Activated CD8-positive, alpha-beta memory T cell treated with anti-CD3 and anti-CD28 coated beads, Interleukin-2, amount 50 U/mL, for 1 hour (primary cell): ENCODE measurements at regions not wholly inside any gene's neighbourhood (a gene's known extent, or its start where the extent isn't known, plus 50 kb on each side); places are given as distances from the start of the nearest gene placed in this dataset.
"Not testable (repeated sequence)": the region's sequence is repeated elsewhere in the genome, so short reads cannot be mapped to it uniquely, and the experiment has no call there.

Source experiments
- DNase-seq: peaks from one replicate; pipeline ENCODE4 v3.0.0-alpha.2; 2020; ENCODE audit errors: extremely low read depth

DNA sequence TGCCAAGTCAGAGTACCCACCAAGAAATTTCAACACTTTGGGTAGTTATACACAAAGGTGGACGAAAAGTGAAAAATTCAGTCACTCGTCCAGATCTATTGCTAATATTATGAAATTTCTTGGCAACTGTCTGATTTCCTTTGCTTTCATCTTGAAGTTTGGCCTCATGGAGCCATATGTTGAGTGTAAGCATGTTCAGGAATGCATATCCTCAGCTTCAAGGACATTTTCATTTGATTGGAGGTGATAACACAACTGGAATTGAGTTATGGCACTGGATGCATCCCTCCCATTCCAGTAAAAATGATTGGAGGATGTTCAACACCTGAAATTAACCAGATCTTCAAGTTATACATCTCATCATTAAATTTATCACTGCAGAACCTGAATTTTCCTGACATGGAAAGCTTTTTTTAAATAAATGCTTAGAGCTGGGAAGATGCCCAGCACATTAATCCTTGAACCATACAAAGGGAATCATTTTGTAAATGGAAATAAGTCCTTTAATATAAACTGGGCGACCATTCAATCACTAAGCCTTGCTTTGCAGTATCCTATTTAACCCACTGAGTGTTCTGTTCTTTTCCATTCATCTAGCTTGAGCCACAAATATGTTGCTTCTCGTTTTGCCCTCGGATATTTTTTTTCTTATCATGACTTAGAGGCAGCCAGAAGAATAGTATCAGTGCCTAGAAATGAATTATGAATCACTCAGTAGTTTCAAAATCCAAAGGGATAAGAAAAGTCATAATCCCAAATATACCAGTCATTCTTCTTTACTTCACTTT, 273.7 kb upstream of the PIK3R1 start:
- DNase-seq, result no peak

DNA sequence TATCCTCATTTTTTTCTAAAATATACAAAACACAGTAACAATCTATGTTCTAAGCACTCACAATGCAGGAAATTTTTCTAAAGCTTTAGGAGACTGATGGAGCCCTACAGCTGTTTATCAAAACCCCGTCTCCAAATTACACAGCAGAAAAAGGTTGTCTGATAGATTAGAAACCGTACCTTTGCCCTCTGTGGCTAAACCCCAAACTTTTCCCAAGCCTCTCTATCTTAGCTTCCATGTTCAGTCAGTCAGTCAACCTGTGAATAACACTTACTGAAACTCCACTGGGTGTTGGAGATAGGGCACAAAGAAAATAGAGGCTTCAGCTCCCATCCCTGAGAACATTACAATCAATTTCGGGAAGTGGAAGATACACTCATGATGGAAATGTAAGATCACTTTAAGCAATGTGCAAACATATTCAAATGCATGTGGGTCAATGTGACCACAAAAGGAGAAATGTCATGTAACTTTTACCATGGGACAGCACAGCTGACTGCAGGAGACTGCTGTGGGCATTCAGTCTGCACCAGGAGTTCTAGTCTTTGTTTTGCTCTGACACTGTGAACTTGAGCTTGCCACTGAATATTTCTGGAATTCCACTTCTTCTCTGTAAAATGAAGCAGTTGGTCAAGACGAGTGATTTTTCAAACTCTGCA, 279.5 kb upstream of the PIK3R1 start:
- no peak for DNase-seq

DNA sequence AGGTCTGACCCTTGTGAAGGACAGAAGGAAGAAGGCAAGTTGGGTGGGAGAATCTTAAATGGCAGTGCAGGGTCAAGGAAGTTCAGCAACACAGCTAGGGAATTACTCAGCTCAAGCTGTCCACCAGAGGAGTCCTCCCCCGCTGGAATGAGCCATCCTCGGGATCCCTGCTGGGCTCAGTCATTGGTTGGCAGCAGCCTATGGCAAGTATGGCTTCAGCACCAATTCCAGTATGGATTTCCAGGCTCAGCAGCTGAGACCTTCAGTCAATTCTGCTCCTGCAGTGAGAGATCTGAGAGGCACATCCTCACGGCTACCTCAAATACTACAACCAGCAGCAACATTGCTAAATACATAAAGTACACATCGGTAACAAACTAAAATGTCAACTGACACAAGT, 280.6 kb upstream of the PIK3R1 start:
- DNase-seq, result no peak

DNA sequence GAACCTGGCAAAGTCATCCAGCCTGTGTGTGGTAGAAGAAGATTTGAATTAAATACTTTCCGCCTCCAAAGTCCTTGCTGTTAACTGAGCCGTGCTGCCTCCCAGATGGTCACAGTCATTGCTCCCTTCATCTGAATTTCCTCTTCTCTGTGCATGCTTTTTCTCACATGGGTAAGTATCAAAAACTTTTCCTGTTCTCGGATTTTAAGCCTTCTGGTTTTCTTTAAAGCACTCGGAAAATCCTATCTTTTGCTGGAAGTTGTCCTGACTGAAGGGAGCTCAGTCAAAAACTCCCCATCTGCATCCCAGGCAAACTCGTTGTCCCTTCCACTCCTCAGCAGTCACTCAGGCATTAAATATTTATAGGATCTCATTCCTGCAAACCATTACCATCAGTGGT, 290.0 kb upstream of the PIK3R1 start:
- no peak for DNase-seq

DNA sequence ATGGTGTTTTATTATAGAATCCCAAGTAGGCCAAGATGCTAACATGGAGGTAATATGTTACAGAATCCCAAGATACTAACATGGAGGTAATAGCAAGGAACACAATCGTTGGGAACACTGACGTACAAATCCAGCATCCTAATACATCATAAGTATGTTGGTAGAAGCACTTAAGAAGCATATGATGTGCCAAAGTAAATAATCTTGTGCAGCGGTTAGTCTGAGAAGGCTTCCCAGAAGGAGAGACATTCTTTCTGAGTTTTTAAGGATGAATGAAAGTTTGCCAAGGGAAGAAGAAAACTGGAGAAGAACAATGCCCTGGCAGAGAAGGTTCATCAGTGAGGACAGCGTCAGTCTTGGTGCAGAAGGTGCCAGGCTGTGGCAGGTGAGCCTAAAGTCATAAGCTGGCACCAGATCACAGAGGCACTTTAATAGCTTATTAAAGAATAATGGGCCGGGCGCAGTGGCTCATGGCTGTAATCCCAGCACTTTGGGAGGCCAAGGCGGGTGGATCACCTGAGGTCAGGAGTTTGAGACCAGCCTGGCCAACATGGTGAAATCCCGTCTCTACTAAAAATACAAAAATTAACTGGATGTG, 294.5 kb upstream of the PIK3R1 start:
- no peak for DNase-seq

DNA sequence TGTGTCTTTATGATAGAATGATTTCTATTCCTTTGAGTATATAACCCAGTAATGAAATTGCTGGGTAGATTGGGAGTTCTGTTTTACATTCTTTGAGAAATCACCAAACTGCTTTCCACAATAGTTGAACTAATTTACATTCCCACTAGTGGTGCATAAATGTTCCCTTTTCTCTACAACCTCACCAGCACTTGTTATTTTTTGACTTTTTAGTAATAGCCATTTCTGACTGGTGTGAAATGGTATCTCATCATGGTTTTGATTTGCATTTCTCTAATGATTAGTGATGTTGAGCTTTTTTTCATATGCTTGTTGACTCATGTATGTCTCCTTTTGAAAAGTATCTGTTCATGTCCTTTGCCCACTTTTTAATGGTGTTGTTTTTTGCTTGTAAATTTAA, 296.0 kb upstream of the PIK3R1 start:
- not testable (repeated sequence) for DNase-seq

DNA sequence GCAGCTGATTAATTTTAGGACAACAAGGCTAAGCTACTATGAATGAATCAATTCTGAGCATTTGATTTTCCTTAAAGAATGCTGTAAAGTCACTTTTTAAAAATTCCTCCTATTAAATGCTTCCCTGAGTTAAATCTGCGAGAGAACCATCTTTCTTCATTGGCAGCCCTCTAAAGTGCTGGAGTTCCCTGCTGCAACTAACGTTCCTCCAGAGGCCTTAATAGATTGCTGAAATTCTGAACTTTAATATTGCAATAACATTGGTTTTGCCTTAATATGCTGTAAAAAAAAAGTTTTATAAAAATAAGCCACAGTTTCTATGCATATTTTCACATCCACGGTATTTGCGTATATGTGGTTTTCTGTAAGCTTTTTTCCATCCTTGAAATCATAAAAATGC, 298.0 kb upstream of the PIK3R1 start:
- DNase-seq, result no peak

DNA sequence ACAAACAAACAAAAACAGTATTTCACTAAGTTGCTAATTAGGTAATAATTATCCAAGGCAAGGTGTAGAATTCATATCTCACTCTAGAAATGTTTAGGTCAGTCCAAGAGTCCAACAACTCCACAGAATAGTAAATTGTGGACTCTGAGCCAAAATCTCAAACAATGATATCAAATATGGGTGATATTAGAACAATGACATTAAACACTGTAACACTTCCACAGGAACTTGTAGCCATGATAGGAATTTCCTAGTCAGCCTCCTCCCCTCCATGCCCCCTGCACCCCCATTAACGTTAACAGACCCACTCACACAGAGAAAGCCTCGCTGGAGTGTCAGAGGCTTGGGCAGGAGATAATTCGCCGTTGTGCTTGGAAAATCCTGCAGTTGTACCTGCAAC, 305.0 kb upstream of the PIK3R1 start:
- DNase-seq, result no peak

DNA sequence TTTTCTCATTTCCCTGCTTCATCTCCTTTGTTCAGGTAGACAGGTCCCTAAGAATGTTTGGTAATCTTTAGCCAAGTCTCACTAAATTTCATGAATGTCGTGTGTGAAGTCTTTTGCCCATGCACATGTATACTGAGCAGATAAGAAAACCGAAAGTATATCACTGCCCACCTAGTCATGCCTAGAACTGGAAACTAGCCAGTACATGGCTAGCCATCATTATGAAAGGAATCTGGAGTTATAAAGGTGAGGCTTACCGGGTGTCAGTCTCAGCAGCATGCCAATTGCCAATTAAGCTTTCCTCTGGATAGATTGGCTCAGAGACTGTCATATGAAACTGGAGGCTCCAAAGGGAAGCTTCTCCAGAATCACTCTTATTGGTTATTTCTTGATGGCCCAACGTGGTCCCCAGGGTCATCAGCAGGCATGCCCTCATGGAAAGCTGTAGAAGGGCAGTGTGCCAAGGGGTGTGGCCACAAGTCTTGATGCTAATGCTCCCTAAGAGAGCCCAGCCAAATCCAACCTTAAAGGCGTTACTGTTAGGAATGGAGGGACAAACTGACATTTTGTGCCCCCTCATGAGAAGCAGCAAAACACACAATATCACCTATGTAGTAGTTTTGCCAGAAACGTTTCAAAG, 307.3 kb upstream of the PIK3R1 start:
- no peak for DNase-seq

DNA sequence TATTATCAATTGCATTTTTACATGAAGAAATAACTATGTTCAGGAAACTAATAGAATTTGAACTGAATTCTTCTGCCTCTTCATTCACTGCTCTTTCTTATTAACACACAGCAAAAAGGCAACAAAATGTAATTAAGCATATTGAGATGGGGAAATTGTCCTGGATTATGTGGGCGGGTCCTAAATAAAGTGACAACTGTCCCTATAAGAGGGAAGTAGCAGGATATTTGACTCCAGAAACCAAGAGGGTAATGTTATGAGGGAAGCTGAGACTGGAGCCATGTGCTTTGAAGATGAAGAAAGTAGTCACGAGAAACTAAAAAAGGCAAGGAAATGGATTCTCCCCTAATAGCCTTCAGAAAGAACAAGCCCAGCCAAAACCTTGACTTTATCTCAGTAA, 311.2 kb upstream of the PIK3R1 start:
- DNase-seq, result no peak

DNA sequence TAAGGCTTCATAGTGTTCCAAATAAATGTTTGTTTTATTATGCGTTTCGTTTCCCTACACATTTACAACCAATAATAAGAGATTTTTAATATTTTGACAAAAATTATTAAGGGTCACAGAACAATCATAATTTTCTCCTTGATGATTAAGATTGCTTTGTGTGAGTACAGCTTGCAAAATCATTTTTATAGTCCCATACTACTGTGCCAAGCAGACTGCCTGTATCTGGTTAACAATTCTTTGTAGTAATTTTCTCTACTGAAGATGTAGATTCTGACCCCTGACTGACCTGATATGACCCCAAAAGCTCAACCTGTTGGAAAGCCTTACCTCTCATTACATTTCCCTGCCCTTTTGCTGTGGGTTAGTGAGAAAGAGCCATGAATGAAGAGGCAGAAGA, 311.9 kb upstream of the PIK3R1 start:
- DNase-seq, result no peak

DNA sequence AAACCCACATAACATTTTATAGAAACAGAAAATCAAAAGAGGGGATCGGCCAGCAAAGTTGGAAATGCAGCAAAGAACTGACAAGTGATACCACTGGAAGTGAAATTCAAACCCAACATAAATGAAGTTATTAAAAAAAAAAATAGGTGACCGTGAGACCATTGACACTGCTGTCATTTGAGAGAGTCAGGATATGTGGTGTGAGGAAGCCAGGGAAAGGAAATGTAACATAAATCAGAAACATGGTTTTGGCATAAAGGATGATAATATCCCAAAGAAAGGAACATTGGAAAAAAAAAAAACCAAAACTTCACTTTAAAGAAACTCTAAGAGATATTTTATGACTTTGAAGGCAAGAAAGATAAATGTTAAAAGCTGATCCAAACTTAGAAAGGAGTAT, 312.4 kb upstream of the PIK3R1 start:
- no peak for DNase-seq

DNA sequence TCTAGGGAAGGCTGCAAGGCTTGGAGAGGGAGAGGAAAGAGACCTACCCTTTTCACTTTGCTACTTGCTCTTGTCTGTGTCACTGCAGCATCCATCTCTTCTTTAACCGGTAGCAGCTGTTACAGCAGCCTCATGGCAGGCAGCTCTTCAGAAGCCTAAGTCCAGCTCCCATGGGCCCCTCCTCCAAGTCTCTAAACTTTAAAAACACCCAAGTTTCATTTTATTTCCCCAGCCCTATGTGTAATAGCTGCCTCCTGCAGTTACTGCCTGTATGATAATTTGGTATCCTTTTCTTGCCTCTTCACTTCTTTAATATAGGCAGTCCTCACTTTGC, 313.1 kb upstream of the PIK3R1 start:
- no peak for DNase-seq

DNA sequence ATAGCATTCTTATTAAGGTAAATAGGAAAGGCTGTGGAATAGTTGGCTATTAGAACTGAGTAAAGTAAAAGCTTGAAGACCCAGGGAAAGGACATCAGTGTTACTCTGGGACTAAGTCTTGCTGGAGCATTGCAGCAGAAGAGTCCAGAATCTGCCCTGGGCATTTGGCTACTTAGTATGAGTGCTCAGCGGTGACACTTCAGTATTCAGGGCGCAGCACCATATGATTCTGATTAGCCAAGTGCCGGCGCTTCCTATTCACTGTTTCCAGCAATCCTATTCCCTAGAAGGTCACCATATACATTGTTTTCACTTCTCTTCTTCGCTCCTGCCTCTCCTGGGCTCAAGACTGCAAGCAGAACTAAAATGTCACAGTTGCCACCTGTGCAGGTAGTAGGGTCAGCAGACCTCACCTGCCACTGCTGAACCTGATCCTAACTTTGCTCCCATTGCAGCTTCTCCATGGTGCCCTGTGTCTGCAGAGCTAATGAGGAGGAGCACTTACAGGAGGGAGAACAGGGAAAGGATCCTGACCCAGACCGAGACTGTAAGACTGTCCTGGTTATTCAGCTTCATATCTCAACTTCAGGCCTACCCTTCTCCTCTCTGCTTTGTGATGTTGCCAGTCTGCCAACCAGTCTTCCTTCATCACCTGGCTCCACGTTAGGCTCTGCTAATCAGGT, 313.6 kb upstream of the PIK3R1 start:
- no peak for DNase-seq

DNA sequence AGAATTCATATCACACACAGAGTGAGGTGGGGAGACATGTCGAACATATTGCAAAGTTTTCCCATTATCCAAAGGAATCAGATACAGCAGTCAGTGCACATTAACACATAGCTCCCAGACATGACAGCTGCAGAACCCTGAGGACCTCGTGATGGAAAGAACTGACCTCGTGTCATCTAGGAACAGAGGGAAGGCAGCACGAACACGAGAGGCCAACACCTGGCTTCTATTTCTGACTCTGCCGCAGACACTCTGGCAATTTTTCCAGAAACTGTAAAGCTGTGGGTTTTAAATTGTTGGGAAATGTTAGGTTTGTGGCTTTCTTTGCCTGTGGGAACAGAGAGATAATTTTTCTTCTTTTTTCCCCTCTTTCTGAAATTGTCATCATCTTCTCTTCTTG, 315.0 kb upstream of the PIK3R1 start:
- DNase-seq, result no peak

DNA sequence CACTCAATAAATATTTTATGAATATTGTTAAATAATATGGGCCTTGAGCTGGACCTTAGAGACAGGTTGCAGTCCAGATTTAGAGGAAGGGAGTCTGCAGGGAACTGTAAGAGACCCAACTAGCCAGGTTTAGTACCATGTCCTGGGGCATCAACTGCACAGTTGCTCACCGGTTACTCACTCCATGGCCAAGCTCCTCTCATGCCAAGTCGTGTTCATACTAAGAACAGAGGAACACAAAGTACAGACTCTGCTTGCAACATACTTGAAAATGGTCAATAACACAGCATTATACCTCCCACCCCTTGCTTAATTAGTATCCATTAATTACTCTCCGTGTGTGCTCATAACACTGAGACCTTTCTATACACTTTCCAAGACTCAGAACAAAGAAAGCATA, 317.6 kb upstream of the PIK3R1 start:
- no peak for DNase-seq

DNA sequence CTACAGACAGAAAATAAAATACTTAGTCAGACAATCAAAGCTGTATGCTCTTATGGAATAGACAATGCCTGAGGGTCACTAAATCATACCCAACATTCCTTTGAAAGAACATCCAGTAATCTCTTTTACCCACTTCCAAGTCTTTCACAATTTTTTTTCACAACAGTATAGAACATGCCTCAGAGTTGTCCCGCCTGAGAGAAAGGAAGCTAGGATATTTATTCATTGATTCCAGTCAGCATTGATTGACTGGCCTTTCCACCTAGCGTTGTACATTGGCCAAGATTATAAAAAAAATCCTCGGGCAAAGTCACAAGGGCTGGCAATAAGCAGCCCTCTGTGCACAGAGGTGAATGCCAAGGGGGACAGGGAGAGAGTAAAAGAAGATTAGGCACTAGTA, 318.1 kb upstream of the PIK3R1 start:
- DNase-seq, result no peak

DNA sequence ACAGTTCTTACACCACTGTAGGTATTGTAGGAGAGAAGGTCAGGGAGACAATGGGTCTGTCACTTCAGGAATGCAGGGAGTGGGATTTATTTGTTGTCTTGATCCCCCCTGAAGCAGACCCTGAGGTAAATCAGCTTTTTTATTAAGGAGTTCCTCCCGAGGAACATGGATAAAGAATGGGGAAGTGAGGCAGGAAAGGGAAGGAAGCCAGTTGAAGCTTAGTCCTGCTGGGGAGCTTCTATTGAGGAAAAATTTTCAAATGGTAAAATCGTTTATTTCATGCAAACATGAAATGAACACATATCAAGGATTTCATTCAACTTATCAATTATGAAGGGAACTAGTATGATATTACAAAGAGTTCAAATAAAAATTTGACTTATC, 318.6 kb upstream of the PIK3R1 start:
- DNase-seq, result no peak

DNA sequence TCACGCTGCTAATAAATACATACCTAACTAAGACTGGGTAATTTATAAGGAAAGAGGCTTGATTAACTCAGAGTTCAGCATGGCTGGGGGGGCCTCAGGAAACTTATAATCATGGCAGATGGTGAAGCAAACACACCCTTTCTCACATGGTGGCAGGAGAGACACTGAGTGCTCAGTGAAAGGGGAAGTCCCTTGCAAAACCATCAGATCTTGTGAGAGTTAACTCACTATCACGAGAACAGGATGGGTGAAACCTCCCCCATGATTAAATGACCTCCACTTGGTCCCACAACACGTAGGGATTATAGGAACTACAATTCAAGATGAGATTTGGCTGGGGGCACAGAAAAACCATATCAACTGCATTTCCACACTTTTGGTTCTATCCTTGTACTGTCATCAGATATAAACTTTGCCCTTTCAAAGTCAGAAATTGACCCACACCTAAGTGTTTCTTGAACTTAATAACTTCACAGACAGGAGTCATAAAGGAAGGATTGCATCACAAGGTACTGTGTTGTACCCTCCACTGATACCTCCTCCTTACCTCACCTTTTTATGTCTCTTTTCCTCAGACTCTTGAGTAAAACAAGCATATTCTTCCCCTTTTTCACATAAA, 319.1 kb upstream of the PIK3R1 start:
- DNase-seq, result no peak

DNA sequence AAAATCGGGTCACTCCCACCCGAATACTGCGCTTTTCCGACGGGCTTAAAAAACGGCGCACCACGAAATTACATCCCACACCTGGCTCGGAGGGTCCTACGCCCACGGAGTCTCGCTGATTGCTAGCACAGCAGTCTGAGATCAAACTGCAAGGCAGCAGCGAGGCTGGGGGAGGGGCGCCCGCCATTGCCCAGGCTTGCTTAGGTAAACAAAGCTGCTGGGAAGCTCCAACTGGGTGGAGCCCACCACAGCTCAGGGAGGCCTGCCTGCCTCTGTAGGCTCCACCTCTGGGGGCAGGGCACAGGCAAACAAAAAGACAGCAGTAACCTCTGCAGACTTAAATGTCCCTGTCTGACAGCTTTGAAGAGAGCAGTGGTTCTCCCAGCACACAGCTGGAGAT, 325.7 kb upstream of the PIK3R1 start:
- not testable (repeated sequence) for DNase-seq

DNA sequence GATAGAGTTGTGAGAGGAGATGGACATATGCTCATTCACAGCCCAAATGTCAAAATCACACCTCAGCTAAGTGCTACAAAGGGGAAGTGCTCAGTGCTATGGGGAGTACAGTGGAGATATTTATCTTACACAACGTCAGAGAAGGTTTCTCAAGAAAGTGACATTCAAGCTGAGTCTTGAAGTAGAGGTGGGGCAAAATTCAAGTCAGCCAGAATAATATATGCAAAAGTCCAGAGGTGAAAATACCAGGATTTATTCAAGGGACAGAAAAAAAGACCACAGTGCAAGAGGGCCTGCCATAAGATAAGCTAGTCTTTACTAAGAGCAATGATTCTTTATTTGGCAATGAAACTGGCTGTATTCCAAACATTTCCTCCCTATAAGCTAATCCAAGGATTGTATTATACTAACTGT, 327.8 kb upstream of the PIK3R1 start:
- DNase-seq, result no peak

DNA sequence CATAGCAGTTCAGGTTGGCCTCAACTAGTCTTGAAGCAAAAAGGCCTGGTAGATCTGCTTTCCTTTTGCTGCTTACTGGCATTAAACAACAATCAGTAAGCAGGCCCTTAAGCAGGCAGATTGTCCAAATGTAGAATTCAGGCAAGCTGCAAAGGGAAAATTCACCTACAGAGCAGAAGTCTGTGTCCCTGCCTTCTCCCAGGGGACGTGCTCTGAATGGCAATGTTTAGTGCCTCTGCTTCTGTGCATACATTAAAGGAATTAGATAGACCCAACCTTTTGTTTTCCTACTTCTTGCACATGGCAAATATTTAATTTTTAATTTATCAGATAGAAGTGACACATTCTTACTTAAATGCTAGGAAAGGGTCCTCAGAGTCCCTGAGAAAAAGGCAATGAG, 328.8 kb upstream of the PIK3R1 start:
- no peak for DNase-seq
